Adrenal gland (tissue), 9 donors: ENCODE measurements at regions not wholly inside any gene's neighbourhood (a gene's known extent, or its start where the extent isn't known, plus 50 kb on each side); places are given as distances from the start of the nearest gene placed in this dataset.

Experiments
- DNase-seq, 7 donors: peaks; one replicate each; pipeline ENCODE4 v3.0.0-alpha.2; 2019 to 2020
- H3K27ac ChIP-seq, 5 donors: fragments of 200-600 bp; sonication (generic) in 4 of 5; 1 replicate in 3 of 5; 2 replicates in 2 of 5; pipeline versions ENCODE4 v1.5.1 to v1.8.0; 2016 to 2020; ENCODE audit warnings: mild to moderate bottlenecking in 1 of 5
- H3K27me3 ChIP-seq: fragments of 200-600 bp; 2 replicates; pipeline ENCODE4 v1.8.0; 2021
- H3K36me3 ChIP-seq, 2 donors: fragments of 200-600 bp; replicated peaks in 1 of 2; 1 replicate in 1 of 2; 2 replicates in 1 of 2; pipeline versions ENCODE4 v1.5.1 to v1.8.0; 2018 to 2022
- H3K4me1 ChIP-seq, 2 donors: fragments of 200-600 bp; replicated peaks in 1 of 2; 1 replicate in 1 of 2; 2 replicates in 1 of 2; pipeline versions ENCODE4 v1.5.1 to v1.8.0; 2018 to 2021
- H3K4me3 ChIP-seq, 4 donors: fragments of 200-600 bp; sonication (generic) in 3 of 4; one replicate each; pipeline ENCODE4 v1.5.1; 2016 to 2018
- H3K9me3 ChIP-seq, 3 donors: fragments of 200-600 bp; sonication (generic) in 1 of 3; replicated peaks in 1 of 3; 1 replicate in 2 of 3; 2 replicates in 1 of 3; pipeline versions ENCODE4 v1.5.1 to v1.8.0; 2016 to 2021
- POLR2A ChIP-seq, 2 donors: fragments of 450-650 bp; IDR thresholded peaks; one replicate each; pipeline ENCODE4 v1.6.1; 2017; ENCODE audit warnings: antibody characterized with exemption in 2 of 2, mild to moderate bottlenecking in 2 of 2, moderate library complexity in 1 of 2
- WGBS, 4 donors: extraction: QIAGEN DNeasy Blood & Tissue Kit in 2 of 4; methylation state at CpG; one replicate each; pipeline versions ENCODE4 v1.1.5 to v1.1.7; 2013 to 2017; 5-methylcytosine and 5-hydroxymethylcytosine counted together
- intact Hi-C, 2 donors: fragments of 100-400 bp; cut with DNase I; formaldehyde crosslinking; loops; one replicate each; pipeline versions ENCODE4 v1.14.1 to v1.15.0; 2022 to 2023
- TF ChIP-seq, protein P1 (sequence below), 6 experiments: fragments of 450-650 bp in 4 of 6; fragments of 200-600 bp in 2 of 6; sonication (generic) in 1 of 6; IDR thresholded peaks; 1 replicate in 5 of 6; 2 replicates in 1 of 6; pipeline versions ENCODE4 v1.5.1 to v1.8.0; 2016 to 2021; ENCODE audit warnings: antibody characterized with exemption in 6 of 6, mild to moderate bottlenecking in 2 of 6, moderate library complexity in 1 of 6
- donor health status: healthy with polysubstance abuse.
- donor health status: Bipolar disorder and iron deficiency.
- donor health status: DM: yes; HTN: yes; CAD: no.
- donor health status: DM: no; HTN: no; CAD: no.
- donor health status: DM: no; HTN: no; CAD: no.

DNA sequence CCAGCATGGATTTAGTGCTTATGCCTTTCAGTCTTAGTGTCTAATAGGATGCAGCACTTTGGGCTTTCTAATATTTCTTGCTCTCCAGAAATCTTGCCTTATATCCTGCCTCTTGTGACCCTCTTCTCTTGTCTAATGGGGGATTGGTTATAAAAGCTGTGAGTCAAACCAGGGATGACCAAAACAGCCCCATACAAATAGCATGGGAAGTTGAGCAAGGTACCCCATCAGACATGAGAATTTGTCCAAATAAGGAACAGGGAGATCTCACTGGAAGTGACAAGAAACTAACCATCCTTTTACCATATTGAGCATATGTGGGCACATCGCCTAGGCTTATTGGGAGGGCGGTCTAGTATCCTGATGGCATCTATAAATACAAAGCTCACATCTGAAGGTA, 78.8 kb upstream of the BZW1 start:
- H3K4me3 ChIP-seq: no peak overlapping the region
- 73 to 94% (median 84%) methylated on average over 2 of the region's 2 CpGs for WGBS, 4 donors
- H3K27me3 ChIP-seq: no peaks in the 10 kb centered on the region
- H3K9me3 ChIP-seq: no peaks in the 10 kb centered on the region
- no peak overlapping the region for H3K27ac ChIP-seq
- H3K4me1 ChIP-seq: peaks cover 0 to 8% of the 10 kb centered on the region in 2 donors
- no peak for DNase-seq
- H3K36me3 ChIP-seq: no peaks in the 10 kb centered on the region
- TF ChIP-seq POLR2A (IDR thresholded peaks at IDR 0.05): no peak
- TF ChIP-seq, protein P1, sequence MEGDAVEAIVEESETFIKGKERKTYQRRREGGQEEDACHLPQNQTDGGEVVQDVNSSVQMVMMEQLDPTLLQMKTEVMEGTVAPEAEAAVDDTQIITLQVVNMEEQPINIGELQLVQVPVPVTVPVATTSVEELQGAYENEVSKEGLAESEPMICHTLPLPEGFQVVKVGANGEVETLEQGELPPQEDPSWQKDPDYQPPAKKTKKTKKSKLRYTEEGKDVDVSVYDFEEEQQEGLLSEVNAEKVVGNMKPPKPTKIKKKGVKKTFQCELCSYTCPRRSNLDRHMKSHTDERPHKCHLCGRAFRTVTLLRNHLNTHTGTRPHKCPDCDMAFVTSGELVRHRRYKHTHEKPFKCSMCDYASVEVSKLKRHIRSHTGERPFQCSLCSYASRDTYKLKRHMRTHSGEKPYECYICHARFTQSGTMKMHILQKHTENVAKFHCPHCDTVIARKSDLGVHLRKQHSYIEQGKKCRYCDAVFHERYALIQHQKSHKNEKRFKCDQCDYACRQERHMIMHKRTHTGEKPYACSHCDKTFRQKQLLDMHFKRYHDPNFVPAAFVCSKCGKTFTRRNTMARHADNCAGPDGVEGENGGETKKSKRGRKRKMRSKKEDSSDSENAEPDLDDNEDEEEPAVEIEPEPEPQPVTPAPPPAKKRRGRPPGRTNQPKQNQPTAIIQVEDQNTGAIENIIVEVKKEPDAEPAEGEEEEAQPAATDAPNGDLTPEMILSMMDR (IDR thresholded peaks at IDR 0.05): no peak
- intact Hi-C loops: no loop called here

DNA sequence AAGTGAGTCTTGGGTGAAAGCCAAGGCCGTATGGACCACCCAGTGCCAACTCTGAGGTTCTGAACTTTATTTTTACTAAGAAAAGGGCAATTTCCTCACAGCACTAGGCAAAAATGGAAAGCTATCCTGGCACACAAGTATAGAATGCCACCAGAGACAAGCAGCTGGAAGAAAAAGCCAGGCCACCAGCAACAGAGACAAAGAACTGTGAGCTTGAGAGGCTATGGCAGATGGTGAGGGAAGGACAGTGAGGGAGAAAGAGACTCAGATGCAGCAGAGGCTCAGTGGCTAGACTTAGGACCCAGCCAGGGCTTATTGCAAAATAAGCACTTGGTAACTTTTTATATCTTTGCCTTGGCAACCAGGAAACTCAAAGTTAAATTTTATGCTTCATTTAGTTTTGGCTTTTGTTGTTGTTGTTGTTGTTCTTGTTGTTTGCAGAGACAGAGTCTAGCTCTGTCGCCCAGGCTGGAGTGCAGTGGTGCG, 78.0 kb upstream of the BZW1 start:
- 66 to 72% (median 69%) methylated on average over 3 of the region's 3 CpGs for WGBS, 4 donors
- intact Hi-C loops: no loop called here
- DNase-seq: no peak
- no peaks in the 10 kb centered on the region for H3K9me3 ChIP-seq
- H3K27me3 ChIP-seq: no peaks in the 10 kb centered on the region
- TF ChIP-seq POLR2A (IDR thresholded peaks at IDR 0.05): no peak
- TF ChIP-seq, protein P1 (IDR thresholded peaks at IDR 0.05): no peak
- H3K27ac ChIP-seq: no peak overlapping the region
- no peak overlapping the region for H3K4me3 ChIP-seq
- H3K4me1 ChIP-seq: peaks cover 0 to 8% of the 10 kb centered on the region in 2 donors
- no peaks in the 10 kb centered on the region for H3K36me3 ChIP-seq

DNA sequence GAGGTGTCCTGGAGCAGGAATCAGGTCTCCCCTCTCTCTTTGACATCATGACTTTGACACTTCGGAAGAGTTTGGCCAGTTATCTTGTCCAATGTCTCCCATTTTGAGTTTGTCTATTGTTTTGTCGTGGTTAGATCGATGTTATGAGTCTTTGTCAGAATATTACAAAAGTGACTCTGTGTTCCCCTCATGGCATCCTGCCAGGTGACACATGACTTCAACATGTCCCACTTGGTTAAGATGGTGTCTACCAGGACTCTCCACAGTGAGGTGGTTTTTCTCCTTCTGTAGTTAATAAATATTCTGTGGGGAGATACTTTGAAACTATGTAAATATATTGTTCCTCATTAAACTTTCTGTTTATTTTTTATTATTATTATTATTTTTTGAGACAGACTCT, 76.6 kb upstream of the BZW1 start:
- Histone ChIP-seq H3K36me3 (no peaks in the 10 kb centered on the region), H3K4me3 (no peak overlapping the region), H3K27me3 (no peaks in the 10 kb centered on the region), H3K4me1 (peaks cover 0 to 8% of the 10 kb centered on the region in 2 donors), H3K27ac (no peak overlapping the region), H3K9me3 (no peaks in the 10 kb centered on the region)
- no peak for DNase-seq
- 81 to 86% (median 85%) methylated on average over 3 of the region's 3 CpGs for WGBS, 4 donors
- TF ChIP-seq, protein P1 (IDR thresholded peaks at IDR 0.05): no peak
- TF ChIP-seq POLR2A (IDR thresholded peaks at IDR 0.05): no peak
- intact Hi-C loops: no loop called here

DNA sequence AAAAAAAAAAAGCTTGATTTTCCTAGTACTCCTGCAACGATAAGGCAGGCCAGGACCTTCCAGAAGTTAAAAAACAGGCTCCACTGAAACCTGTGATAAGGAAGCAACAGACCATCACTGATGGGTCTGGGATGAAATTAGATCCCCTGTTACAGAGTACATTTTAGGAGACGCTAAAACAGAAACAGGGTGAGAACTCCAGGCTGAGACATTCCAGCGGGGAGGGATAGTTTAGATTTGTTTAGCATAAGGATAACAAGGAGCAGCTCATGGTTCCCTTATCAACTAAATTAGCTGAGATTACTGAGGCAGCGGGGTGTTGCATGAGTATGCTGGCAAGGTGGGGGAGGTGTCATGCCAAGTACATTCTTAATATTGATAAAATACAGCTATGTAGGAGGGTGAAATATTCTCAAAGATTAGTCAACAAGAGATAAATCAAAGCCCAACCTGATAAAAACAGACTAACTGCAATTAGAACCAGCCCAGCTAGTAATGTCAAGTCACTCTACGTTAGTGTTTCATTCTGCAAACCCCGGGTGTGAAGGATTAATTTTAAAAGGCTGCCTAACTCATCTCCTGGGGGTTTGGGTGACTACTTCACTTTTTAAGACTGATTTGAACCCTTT, 75.0 kb upstream of the BZW1 start:
- intact Hi-C loops: no loop called here
- H3K27me3 ChIP-seq: no peaks in the 10 kb centered on the region
- no peaks in the 10 kb centered on the region for H3K36me3 ChIP-seq
- no peak overlapping the region for H3K27ac ChIP-seq
- no peaks in the 10 kb centered on the region for H3K9me3 ChIP-seq
- H3K4me1 ChIP-seq: peaks cover 0 to 10% of the 10 kb centered on the region in 2 donors
- no peak overlapping the region for H3K4me3 ChIP-seq
- no peak for DNase-seq
- TF ChIP-seq POLR2A (IDR thresholded peaks at IDR 0.05): no peak
- TF ChIP-seq, protein P1 (IDR thresholded peaks at IDR 0.05): no peak
- WGBS, 4 donors: 47 to 54% (median 49%) methylated on average over 6 of the region's 6 CpGs
